AG10803 (cell line): ENCODE measurements at regions not wholly inside any gene's neighbourhood (a gene's known extent, or its start where the extent isn't known, plus 50 kb on each side); places are given as distances from the start of the nearest gene placed in this dataset.

Experiments
- DNase-seq: peaks from one replicate; pipeline ENCODE4 v3.0.0; 2010; ENCODE audit warnings: low read depth
- H3K4me3 ChIP-seq: 2 replicates; pipeline ENCODE4 v1.5.1; 2011; ENCODE audit warnings: mild to moderate bottlenecking, low read length, control low read depth
- CTCF ChIP-seq: conservative IDR thresholded peaks from 2 replicates; pipeline ENCODE4 v1.5.1; 2011; ENCODE audit warnings: mild to moderate bottlenecking, low read length, control low read depth, inconsistent platforms

DNA sequence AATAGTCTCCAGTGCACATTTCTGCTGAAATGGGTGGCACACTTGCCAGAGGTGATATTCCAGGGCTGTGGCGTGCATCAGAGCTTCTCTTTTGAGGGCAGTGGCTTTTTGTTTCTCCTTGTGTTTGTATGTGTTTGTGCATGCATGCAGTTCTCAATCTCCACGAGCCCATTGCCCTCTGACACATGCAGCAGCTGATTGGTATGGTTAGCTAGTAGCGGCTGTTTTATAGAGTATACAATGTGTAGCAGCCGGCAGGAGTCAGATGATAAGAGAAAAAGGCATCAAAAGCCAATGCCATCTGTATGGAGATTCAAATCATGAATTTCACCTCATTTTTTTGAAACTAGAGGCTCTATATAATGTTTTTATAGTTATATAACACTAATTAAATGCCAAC lies 616.9 kb upstream of the STXBP6 start:
- H3K4me3 ChIP-seq: no peak overlapping the region
- DNase-seq: no peak
- no peak for TF ChIP-seq CTCF

DNA sequence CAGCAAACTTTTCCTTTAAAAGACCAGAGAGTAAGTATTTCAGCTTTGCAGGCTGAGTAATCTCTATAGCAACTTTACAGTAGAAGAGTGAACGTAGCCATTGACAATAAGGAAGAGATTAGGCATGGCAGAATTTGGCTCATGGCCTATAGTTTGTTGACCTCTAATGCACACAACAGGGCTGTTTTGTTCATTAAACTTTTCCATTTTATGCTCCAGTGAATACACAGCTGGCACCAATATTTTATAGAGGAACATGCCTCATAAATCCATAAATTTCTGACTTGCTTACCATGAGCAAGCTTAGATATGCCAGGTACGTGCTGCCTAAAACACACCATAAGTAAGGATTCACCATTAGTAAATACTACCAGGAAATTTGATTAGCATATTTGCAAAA lies 609.0 kb upstream of the STXBP6 start:
- no peak overlapping the region for H3K4me3 ChIP-seq
- TF ChIP-seq CTCF: no peak
- no peak for DNase-seq

DNA sequence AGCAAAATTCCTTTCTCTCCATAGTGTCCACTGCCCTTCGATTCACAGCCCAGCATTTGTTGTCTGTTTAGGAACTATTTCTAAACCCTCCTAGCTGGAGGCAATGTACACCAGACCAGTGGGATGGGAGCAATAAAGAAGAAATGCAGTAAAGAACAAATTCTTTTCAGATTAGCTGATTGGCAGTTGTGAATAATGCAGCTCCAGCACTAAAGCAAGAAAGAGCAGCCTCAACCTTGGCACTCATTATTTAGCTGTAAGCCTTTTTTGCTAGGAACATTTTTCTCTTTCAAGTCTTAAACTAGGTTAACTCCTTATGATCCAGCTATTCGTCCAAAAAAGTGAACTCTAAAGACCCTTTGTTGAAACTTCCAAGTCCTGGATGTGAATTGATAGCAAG lies 580.5 kb upstream of the STXBP6 start:
- H3K4me3 ChIP-seq: no peak overlapping the region
- no peak for DNase-seq
- no peak for TF ChIP-seq CTCF

- no peak for DNase-seq
- TF ChIP-seq CTCF: no peak
- H3K4me3 ChIP-seq: no peak overlapping the region
Measured at GRCh38 chr14:25628978-25629377, 579.0 kb upstream of the STXBP6 start.

- no peak for TF ChIP-seq CTCF
- H3K4me3 ChIP-seq: no peak overlapping the region
- no peak for DNase-seq
Measured at GRCh38 chr14:25628390-25628789, 578.4 kb upstream of the STXBP6 start.

DNA sequence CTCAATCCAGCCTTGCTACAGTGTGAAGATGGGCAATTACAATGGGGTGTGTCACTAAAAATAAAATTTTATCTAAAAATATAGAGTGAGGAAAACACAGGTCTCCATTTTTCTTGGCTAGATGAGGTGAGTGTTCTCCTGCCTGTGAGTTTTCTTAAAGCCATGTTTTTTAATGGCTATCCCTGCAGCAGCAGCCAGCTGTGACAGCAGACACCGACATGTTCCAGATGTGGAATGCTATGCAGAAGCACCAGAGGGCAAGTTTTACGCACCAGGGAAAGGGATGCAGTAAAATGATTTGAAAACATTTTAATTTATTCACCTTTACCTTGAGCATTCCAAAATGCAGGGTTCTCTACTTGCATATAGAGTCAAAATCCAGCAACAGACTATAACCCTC lies 577.0 kb upstream of the STXBP6 start:
- no peak overlapping the region for H3K4me3 ChIP-seq
- DNase-seq: no peak
- TF ChIP-seq CTCF: no peak

GRCh38 chr14:25622763-25623162 lies 572.8 kb upstream of the STXBP6 start:
- H3K4me3 ChIP-seq: no peak overlapping the region
- TF ChIP-seq CTCF: no peak

More at GRCh38 chr14:25622763-25623162, 572.8 kb upstream of the STXBP6 start:
- DNase-seq: no peak
